ENCODE measurements at regions not wholly inside any gene's neighbourhood (a gene's known extent, or its start where the extent isn't known, plus 50 kb on each side); places are given as distances from the start of the nearest gene placed in this dataset.
A peak's percentile ranks its signal among the peaks of the same experiment; 100 is the strongest.

GRCh38 chr13:29947839-29948238, 97.4 kb upstream of the UBL3 start:
- no peak for DNase-seq

GRCh38 chr13:29946093-29946492, 95.7 kb upstream of the UBL3 start:
- no peak for DNase-seq

DNA sequence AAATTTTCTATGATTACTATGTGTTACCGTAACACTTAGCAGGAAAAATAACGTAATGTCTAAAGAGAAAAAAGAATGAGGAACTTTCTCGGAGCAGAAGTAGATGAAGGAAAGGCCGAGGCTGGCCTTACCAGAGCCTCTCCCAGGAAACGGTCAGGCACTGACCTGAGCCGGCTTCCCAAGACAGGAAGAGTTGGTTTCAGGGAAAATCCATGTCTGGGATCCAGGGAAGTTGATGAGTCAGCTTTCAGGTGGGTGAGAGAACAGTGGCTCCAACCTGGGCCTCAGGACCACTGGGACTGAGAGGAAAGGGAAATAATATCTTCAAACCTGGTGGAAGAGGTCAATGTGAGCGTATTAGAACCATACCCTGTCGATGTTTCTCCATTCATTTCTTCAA, 93.3 kb upstream of the UBL3 start:
- no peak for DNase-seq

GRCh38 chr13:29943273-29943672, 92.9 kb upstream of the UBL3 start:
- DNase-seq: no peak

GRCh38 chr13:29940715-29941114, 90.3 kb upstream of the UBL3 start:
- DNase-seq: no peak

DNA sequence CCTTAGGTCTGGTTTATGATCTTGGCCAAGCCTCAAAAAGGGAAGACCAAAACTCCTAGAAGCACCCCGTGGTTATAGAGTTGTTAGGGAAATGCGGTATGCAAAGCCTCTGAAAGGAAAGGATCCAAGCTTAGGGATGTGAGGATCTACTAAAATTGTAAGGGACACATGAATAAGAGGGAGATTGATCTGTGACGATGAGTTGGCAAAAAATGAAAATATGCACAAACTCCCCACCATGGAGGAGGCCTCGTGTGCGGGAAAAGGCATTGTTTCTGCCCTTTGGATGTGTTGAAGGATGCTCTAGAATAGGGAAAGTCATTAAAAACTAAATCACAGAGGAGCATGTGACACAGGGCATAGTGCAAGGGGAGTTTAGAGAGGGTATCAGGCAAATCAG, 88.7 kb upstream of the UBL3 start:
- no peak for DNase-seq

DNA sequence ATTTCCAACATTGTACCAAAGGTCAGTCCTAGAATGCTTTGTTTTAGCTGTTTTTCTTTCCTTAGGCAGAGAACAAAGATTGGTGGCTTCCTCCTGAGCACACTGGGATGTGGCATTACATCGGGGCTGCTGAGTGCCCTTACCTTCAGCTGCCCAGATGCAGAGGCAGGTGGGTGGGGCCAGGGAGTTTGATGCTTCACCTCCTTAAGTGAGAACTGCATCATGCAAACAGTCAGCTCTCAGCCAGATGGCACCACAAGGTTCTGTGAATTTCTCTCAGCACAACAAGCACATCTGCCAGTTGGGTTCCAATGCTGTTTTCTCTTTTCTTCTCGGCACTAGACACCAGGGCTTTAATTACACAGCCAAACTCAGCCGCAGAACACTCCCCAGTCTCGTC, 87.4 kb upstream of the UBL3 start:
- no peak for DNase-seq

DNA sequence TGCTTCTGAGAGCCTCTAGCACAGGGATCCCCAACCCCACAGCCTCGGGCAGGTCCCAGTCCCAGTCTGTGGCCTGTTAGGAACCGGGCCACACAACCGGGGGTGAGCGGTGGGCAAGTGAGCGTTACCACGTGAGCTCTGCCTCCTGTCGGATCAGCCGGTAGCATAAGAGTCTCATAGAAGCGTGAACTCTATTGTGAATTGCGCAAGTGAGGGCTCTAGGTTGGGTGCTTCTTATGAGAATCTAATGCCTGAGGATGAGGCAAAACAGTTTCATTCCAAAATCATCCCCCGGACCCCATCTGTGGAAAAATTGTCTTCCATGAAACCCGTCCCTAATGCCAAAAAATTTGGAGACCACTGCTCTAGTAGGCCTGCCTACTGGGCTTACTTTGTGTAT, 87.0 kb upstream of the UBL3 start:
- no peak for DNase-seq

- no peak for DNase-seq
Measured at GRCh38 chr13:29936956-29937355, 86.5 kb upstream of the UBL3 start.

DNA sequence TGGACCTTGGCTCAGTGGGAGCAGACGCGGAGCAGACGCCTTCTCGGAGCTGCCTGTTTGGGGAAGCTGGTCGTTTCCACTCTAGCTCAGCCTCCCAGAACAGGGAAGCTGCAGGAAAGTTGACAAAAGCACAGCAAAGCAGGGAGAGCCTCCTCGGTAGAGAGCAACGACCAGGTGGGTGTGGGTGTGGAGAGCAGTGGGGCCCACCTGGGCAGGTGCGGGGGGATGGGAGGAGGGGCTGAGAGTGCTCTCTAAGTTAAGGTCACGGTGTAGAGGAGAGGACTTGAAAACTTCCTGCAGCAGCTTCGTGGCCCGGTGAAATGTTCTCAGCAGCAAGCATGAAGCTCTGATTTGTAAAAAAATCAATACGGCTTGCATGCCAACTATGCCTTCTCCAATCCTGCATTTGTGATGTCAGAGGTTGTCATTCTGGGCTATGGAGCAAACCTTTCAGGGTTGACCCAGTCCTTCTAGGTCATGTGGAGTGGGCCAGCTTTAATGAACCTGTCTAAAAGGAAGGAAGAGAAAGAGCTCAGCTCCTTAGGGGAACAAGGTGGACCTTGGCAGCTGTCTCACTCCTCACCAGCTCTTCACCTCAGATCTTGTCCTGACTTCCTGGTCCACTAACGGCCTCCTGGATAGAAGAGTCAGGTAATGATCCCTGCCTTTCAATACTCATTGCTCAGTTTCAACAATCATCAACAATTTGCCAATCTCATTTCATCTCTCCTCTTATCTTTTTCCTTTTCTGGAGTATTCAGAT, 85.8 kb upstream of the UBL3 start:
- no peak for DNase-seq

- DNase-seq: no peak
Measured at GRCh38 chr13:29935309-29935981, 85.0 kb upstream of the UBL3 start.

DNA sequence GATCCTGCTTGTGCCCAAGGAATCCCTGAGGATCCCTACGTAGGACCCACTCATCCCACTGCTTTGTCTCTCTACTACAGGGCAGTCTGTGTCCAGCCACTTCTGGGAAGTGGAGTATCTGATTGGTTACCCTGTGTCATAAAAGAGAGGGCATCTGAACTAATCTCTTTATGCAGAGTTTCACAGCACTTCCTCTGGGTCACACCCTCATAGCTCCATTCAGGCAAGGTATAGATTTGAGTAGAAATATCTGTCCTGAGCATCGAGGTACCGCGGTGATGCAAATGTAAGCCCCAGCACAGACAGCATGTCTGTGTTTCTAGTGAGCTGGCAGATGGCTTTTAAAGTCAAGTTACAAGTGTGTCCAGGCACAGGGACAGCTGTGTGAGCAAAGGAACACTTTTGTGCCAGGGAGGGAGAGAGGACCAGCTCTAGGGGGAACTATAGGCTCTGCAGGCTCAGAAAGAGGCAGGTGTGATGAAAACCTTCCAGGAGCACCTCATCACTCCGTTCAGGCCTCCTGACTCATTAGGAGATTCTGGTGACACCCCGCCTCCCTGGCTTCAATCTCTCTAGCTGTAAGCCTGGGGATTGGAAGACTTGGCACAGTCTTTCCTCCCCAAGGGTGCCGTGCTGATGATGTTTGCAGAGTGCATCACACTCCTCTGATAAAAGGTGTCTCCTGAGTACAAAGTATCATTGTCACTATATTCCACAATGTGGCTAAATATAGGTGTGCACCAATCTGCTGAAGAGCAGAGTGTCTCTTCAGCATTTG, 84.3 kb upstream of the UBL3 start:
- no peak for DNase-seq

DNA sequence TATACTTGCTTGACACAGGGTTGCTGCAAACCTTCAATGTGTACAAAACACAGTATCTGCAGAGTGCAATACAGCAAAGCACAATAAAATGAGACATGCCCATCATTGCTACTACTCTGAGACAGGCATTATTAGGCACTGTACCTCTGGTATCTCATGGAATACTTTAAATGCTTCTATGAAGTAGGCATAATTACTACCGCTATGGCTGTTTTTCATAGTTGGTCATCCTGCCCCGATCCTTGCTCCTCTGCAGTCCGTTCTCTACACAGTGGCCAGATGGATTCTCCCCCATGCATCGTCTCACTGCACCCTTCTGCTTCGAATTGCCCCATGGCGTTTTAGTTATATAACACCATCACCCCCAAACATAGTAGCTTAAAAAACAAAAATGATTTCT, 83.0 kb upstream of the UBL3 start:
- no peak for DNase-seq

DNA sequence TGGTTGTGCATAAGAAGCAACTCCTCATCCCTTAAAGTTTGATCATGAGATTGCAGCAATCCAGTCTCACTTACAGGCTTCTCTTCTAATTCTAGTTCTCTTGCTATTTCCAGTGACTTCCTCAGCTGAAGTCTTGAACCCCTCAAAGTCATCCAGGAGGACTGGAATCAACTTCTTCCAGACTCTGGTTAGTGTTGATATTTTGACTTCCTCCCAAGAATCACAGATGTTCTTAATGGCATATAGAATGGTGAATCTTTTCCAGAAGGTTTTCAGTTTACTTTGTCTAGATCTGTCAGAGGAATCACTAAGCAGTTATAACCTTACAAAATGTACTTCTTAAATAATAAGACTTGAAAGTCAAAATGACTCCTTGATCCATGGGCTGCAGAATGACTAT, 81.3 kb upstream of the UBL3 start:
- no peak for DNase-seq

- no peak for DNase-seq
Measured at GRCh38 chr13:29929062-29929847, 78.8 kb upstream of the UBL3 start.

DNA sequence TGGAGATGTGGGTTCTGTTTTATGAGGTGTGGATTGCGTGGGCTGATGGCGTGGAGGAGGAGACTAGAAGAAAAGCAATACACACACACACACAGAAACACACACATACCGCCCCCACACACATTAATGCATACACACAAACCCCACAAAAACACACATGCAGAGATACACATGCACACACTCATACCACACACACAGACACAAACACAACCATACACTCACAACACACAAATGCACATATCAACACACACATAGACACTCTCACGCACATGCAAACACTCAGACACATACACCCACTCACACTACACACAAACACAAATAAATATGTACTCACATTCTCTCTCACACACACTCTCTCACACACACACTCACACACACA, 75.7 kb upstream of the UBL3 start:
- DNase-seq: no peak

GRCh38 chr13:29925457-29926097, 75.2 kb upstream of the UBL3 start:
- DNase-seq: peak; percentile 9

GRCh38 chr13:29924482-29925350, 74.3 kb upstream of the UBL3 start:
- no peak for DNase-seq

DNA sequence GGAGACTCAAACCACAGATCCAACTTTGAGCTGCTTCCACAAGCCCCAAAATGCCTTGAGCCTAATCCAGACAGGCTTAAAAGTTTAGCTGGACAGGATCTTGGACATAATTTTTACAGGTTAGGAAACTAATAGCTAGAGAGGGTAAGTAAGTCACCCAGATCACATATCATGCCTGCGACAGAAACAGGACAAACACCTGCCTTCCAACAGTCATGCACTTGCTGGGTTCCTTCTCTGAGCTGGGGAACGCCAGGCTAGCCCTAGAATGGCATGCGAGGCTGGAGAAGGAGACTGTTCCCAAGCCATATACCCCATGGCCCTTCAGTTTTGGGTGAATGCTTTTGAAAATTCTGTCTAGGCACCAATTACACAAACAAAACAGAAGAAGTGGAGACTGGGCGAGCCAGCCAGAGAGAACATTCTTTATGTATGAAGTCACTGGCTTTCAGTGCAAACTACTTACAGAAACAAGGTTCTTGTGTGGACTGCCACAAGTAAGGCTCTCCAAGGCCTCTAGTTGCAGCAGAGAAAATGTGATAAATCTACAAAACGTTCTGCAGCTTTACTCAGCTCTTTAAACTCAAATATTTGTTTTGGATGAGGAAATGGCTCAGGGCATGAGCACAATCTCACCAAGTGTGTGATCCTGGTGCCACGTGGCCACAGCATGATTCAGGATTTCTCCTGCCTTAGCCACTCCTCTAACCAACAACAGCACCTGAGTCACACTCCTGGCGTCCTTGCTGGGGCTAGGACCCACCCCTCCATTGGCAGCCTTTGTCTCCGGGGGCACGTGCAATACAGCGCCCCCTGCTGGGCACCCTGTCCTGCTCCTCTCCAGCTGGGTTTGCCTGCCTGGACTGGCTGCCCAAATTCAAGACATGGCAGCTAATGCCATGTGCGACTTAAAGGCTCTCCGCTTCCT, 73.4 kb upstream of the UBL3 start:
- peak; percentile 68 for DNase-seq

GRCh38 chr13:29922896-29923295, 72.5 kb upstream of the UBL3 start:
- DNase-seq: no peak
